Central memory CD8-positive, alpha-beta T cell (primary cell): ENCODE measurements at regions not wholly inside any gene's neighbourhood (a gene's known extent, or its start where the extent isn't known, plus 50 kb on each side); places are given as distances from the start of the nearest gene placed in this dataset.
"Not testable (repeated sequence)": the region's sequence is repeated elsewhere in the genome, so short reads cannot be mapped to it uniquely, and the experiment has no call there.

Source experiments
- ATAC-seq: fragments of 150-1000 bp; cut with Tn5 transposase; replicated peaks from 2 replicates; pipeline ENCODE4 v1.10.0; 2022; ENCODE audit warnings: mild to moderate bottlenecking, moderate FRiP score, moderate number of reproducible peaks; ENCODE audit not compliant: poor library complexity, severe bottlenecking; ENCODE audit errors: extremely low read depth
- DNase-seq, 2 donors: peaks; one replicate each; pipeline ENCODE4 v3.0.0; 2021; ENCODE audit warnings: low spot score in 2 of 2
- H3K27ac Mint-ChIP-seq: one replicate; pipeline ENCODE4 v1.8.0; 2022; ENCODE audit warnings: low read depth, mild to moderate bottlenecking, moderate library complexity, mixed read lengths
- H3K27me3 Mint-ChIP-seq: one replicate; pipeline ENCODE4 v1.8.0; 2022; ENCODE audit warnings: mixed read lengths
- H3K36me3 Mint-ChIP-seq: one replicate; pipeline ENCODE4 v1.8.0; 2022; ENCODE audit warnings: mild to moderate bottlenecking, moderate library complexity, mixed read lengths; ENCODE audit not compliant: insufficient read depth
- H3K4me1 Mint-ChIP-seq: one replicate; pipeline ENCODE4 v1.8.0; 2022; ENCODE audit warnings: mixed read lengths
- H3K4me3 Mint-ChIP-seq: one replicate; pipeline ENCODE4 v1.8.0; 2022; ENCODE audit warnings: mild to moderate bottlenecking, moderate library complexity, mixed read lengths
- H3K9me3 Mint-ChIP-seq: one replicate; pipeline ENCODE4 v1.8.0; 2022; ENCODE audit warnings: mixed read lengths

GRCh38 chr13:31385540-31385939 lies 185.8 kb downstream of the B3GLCT start:
- H3K9me3 Mint-ChIP-seq, result no peaks in the 10 kb centered on the region
- no peaks in the 10 kb centered on the region for H3K4me1 Mint-ChIP-seq
- no peak overlapping the region for H3K27ac Mint-ChIP-seq
- H3K36me3 Mint-ChIP-seq, result no peaks in the 10 kb centered on the region
- no peak overlapping the region for H3K4me3 Mint-ChIP-seq
- DNase-seq (no peak), ATAC-seq (no peak)
- peaks cover 6% of the 10 kb centered on the region for H3K27me3 Mint-ChIP-seq

- no peaks in the 10 kb centered on the region for H3K4me1 Mint-ChIP-seq
- no peaks in the 10 kb centered on the region for H3K36me3 Mint-ChIP-seq
- H3K4me3 Mint-ChIP-seq, result no peak overlapping the region
- ATAC-seq (no peak), DNase-seq (no peak)
- H3K27ac Mint-ChIP-seq, result no peak overlapping the region
- no peaks in the 10 kb centered on the region for H3K27me3 Mint-ChIP-seq
- peaks cover 11% of the 10 kb centered on the region for H3K9me3 Mint-ChIP-seq
Observed at GRCh38 chr13:31394506-31394905, 194.7 kb downstream of the B3GLCT start.

GRCh38 chr13:31395090-31395489 lies 195.3 kb downstream of the B3GLCT start:
- H3K27ac Mint-ChIP-seq, result no peak overlapping the region
- no peaks in the 10 kb centered on the region for H3K27me3 Mint-ChIP-seq
- H3K9me3 Mint-ChIP-seq, result peaks cover 17% of the 10 kb centered on the region

GRCh38 chr13:31399690-31400089 lies 199.9 kb downstream of the B3GLCT start:
- Mint-ChIP-seq H3K9me3 (peaks cover 26% of the 10 kb centered on the region), H3K27ac (no peak overlapping the region), H3K4me1 (no peaks in the 10 kb centered on the region), H3K4me3 (no peak overlapping the region), H3K27me3 (no peaks in the 10 kb centered on the region), H3K36me3 (no peaks in the 10 kb centered on the region)
- no peak for DNase-seq
- no peak for ATAC-seq

More at GRCh38 chr13:31395090-31395489, 195.3 kb downstream of the B3GLCT start:
- DNase-seq (no peak), ATAC-seq (no peak)
- no peaks in the 10 kb centered on the region for H3K4me1 Mint-ChIP-seq
- no peak overlapping the region for H3K4me3 Mint-ChIP-seq
- H3K36me3 Mint-ChIP-seq, result no peaks in the 10 kb centered on the region

GRCh38 chr13:31403711-31404110 lies 203.9 kb downstream of the B3GLCT start:
- H3K27ac Mint-ChIP-seq, H3K4me3 Mint-ChIP-seq, H3K4me1 Mint-ChIP-seq, ATAC-seq, DNase-seq, H3K27me3 Mint-ChIP-seq, H3K36me3 Mint-ChIP-seq: not testable (repeated sequence)
- H3K9me3 Mint-ChIP-seq, result peaks cover 17% of the 10 kb centered on the region

- ATAC-seq (no peak), DNase-seq (no peak)
- no peaks in the 10 kb centered on the region for H3K36me3 Mint-ChIP-seq
- no peak overlapping the region for H3K27ac Mint-ChIP-seq
- H3K27me3 Mint-ChIP-seq, result no peaks in the 10 kb centered on the region
- H3K4me3 Mint-ChIP-seq, result no peak overlapping the region
- no peaks in the 10 kb centered on the region for H3K9me3 Mint-ChIP-seq
- H3K4me1 Mint-ChIP-seq, result no peaks in the 10 kb centered on the region
Observed at GRCh38 chr13:31408927-31409326, 209.2 kb downstream of the B3GLCT start.

- ATAC-seq (no peak), DNase-seq (no peak)
- H3K36me3 Mint-ChIP-seq, result no peaks in the 10 kb centered on the region
- H3K27me3 Mint-ChIP-seq, result no peaks in the 10 kb centered on the region
- no peak overlapping the region for H3K27ac Mint-ChIP-seq
- no peaks in the 10 kb centered on the region for H3K4me1 Mint-ChIP-seq
- H3K4me3 Mint-ChIP-seq, result no peak overlapping the region
- no peaks in the 10 kb centered on the region for H3K9me3 Mint-ChIP-seq
Observed at GRCh38 chr13:31409678-31410356, 210.0 kb downstream of the B3GLCT start.

- no peak for DNase-seq
- Mint-ChIP-seq H3K36me3 (no peaks in the 10 kb centered on the region), H3K27me3 (peaks cover 17% of the 10 kb centered on the region), H3K27ac (no peak overlapping the region), H3K4me3 (no peak overlapping the region), H3K9me3 (no peaks in the 10 kb centered on the region), H3K4me1 (no peaks in the 10 kb centered on the region)
- ATAC-seq, result no peak
Observed at GRCh38 chr13:31413516-31413915, 213.7 kb downstream of the B3GLCT start.

GRCh38 chr13:31416066-31416465 lies 216.3 kb downstream of the B3GLCT start:
- Mint-ChIP-seq H3K4me3 (no peak overlapping the region), H3K27ac (no peak overlapping the region), H3K9me3 (no peaks in the 10 kb centered on the region), H3K36me3 (no peaks in the 10 kb centered on the region), H3K27me3 (peaks cover 32% of the 10 kb centered on the region), H3K4me1 (no peaks in the 10 kb centered on the region)
- no peak for ATAC-seq
- no peak for DNase-seq

GRCh38 chr13:31418186-31418585 lies 218.4 kb downstream of the B3GLCT start:
- H3K27me3 Mint-ChIP-seq, result peaks cover 43% of the 10 kb centered on the region
- no peaks in the 10 kb centered on the region for H3K36me3 Mint-ChIP-seq
- no peaks in the 10 kb centered on the region for H3K4me1 Mint-ChIP-seq
- no peak overlapping the region for H3K27ac Mint-ChIP-seq
- no peak for DNase-seq
- H3K4me3 Mint-ChIP-seq, result no peak overlapping the region
- H3K9me3 Mint-ChIP-seq, result no peaks in the 10 kb centered on the region
- no peak for ATAC-seq

- Mint-ChIP-seq H3K4me3 (no peak overlapping the region), H3K9me3 (no peaks in the 10 kb centered on the region), H3K27me3 (peaks cover 35% of the 10 kb centered on the region), H3K36me3 (no peaks in the 10 kb centered on the region), H3K4me1 (no peaks in the 10 kb centered on the region), H3K27ac (no peak overlapping the region)
- DNase-seq (no peak), ATAC-seq (no peak)
Observed at GRCh38 chr13:31421756-31422155, 222.0 kb downstream of the B3GLCT start.

GRCh38 chr13:31424130-31424729 lies 224.5 kb downstream of the B3GLCT start:
- Mint-ChIP-seq H3K27ac (no peak overlapping the region), H3K27me3 (peaks cover 19% of the 10 kb centered on the region), H3K4me3 (no peak overlapping the region), H3K36me3 (no peaks in the 10 kb centered on the region), H3K9me3 (no peaks in the 10 kb centered on the region), H3K4me1 (no peaks in the 10 kb centered on the region)
- ATAC-seq, result peak; percentile 54
- DNase-seq, result peak; percentile 11 to 20

GRCh38 chr13:31426395-31426794 lies 226.6 kb downstream of the B3GLCT start:
- no peaks in the 10 kb centered on the region for H3K9me3 Mint-ChIP-seq
- no peak overlapping the region for H3K27ac Mint-ChIP-seq
- H3K4me3 Mint-ChIP-seq, result no peak overlapping the region
- H3K4me1 Mint-ChIP-seq, result no peaks in the 10 kb centered on the region
- no peaks in the 10 kb centered on the region for H3K36me3 Mint-ChIP-seq
- ATAC-seq (no peak), DNase-seq (no peak)
- peaks cover 21% of the 10 kb centered on the region for H3K27me3 Mint-ChIP-seq
